HepG2 (cell line): ENCODE measurements at regions not wholly inside any gene's neighbourhood (a gene's known extent, or its start where the extent isn't known, plus 50 kb on each side); places are given as distances from the start of the nearest gene placed in this dataset.

Experiments
- ARID5B ChIP-seq: IDR thresholded peaks from 2 replicates; pipeline ENCODE4 v1.4.0; 2020; ENCODE audit warnings: mild to moderate bottlenecking, missing genetic modification reagents
- CREB1 ChIP-seq, 2 experiments: fragments of 450-650 bp in 1 of 2; IDR thresholded peaks; 2 replicates each; pipeline ENCODE4 v1.6.1; 2016 to 2017; ENCODE audit warnings: control low read depth in 1 of 2, mild to moderate bottlenecking in 1 of 2, missing compliant biosample characterization in 1 of 2, missing genetic modification characterization in 1 of 2
- CTCF ChIP-seq: sonication (generic); formaldehyde crosslinking; IDR thresholded peaks from 2 replicates; pipeline ENCODE4 v1.5.0; 2020; ENCODE audit warnings: mild to moderate bottlenecking, missing genetic modification reagents, moderate library complexity
- JUN ChIP-seq: sonication (generic); formaldehyde crosslinking; IDR thresholded peaks from 2 replicates; pipeline ENCODE4 v1.4.0; 2020; ENCODE audit warnings: mild to moderate bottlenecking, missing genetic modification reagents
- KDM4B ChIP-seq: sonication (generic); formaldehyde crosslinking; IDR thresholded peaks from 2 replicates; pipeline ENCODE4 v1.4.0; 2020; ENCODE audit warnings: missing genetic modification reagents
- PAX8 ChIP-seq: sonication (generic); formaldehyde crosslinking; IDR thresholded peaks from 2 replicates; pipeline ENCODE4 v1.8.0; 2022; ENCODE audit warnings: mild to moderate bottlenecking, missing genetic modification reagents, borderline replicate concordance
- PBX3 ChIP-seq: sonication (generic); formaldehyde crosslinking; IDR thresholded peaks from 2 replicates; pipeline ENCODE4 v1.8.1; 2023; ENCODE audit warnings: missing genetic modification reagents, inconsistent platforms, borderline replicate concordance
- POLR2AphosphoS5 ChIP-seq: IDR thresholded peaks from 2 replicates; pipeline ENCODE4 v1.6.1; 2012; ENCODE audit warnings: low read depth, low read length
- ZNF737 ChIP-seq: sonication (generic); formaldehyde crosslinking; IDR thresholded peaks from 2 replicates; pipeline ENCODE4 v1.5.0; 2020; ENCODE audit warnings: missing genetic modification reagents, mild to moderate bottlenecking, borderline replicate concordance
- ZNF878 ChIP-seq: sonication (generic); formaldehyde crosslinking; IDR thresholded peaks from 2 replicates; pipeline ENCODE4 v1.8.1; 2023; ENCODE audit warnings: mild to moderate bottlenecking, missing genetic modification reagents, moderate library complexity

- TF ChIP-seq PAX8 (CRISPR knock-in tag) (no peak), CTCF (CRISPR knock-in tag) (no peak), JUN (CRISPR knock-in tag) (no peak), PBX3 (CRISPR knock-in tag) (no peak), CREB1 (IDR thresholded peaks at IDR 0.05) (no peak), CREB1 (CRISPR knock-in tag; IDR thresholded peaks at IDR 0.05) (no peak), ZNF737 (CRISPR knock-in tag) (no peak), KDM4B (CRISPR knock-in tag) (no peak), ARID5B (CRISPR knock-in tag) (no peak), ZNF878 (CRISPR knock-in tag) (no peak), POLR2AphosphoS5 (no peak)
Measured at GRCh38 chrX:122220644-122221373, 963.3 kb upstream of the GRIA3 start.
